PC-9 (cell line): ENCODE measurements at regions not wholly inside any gene's neighbourhood (a gene's known extent, or its start where the extent isn't known, plus 50 kb on each side); places are given as distances from the start of the nearest gene placed in this dataset.

Experiments
- BruUV-seq: library from RNA; stranded (reverse); fragments of 400-500 nt; replicated peaks from 2 replicates; lab custom pipeline; 2021; lab: Mats Ljungman, UMichigan
- CTCF ChIA-PET: fragments of 300-600 bp; sonication (Branson Sonifier 250); formaldehyde crosslinking; loops from one replicate; lab custom pipeline; 2022; ENCODE audit warnings: antibody characterized with exemption; lab: Charles Lee
- POLR2A ChIA-PET: fragments of 300-600 bp; sonication (Branson Sonifier 250); formaldehyde crosslinking; loops from one replicate; lab custom pipeline; 2022; ENCODE audit warnings: antibody characterized with exemption; ENCODE audit not compliant: unreplicated experiment; lab: Charles Lee
- DNase-seq, 2 experiments: peaks; one replicate each; pipeline versions ENCODE4 v3.0.0 to v3.0.0-alpha.2; 2015 to 2022; ENCODE audit warnings: mixed read lengths in 1 of 2
- H2AFZ ChIP-seq: fragments of 200-600 bp; sonication (generic); 2 replicates; pipeline ENCODE4 v1.8.1; 2017; ENCODE audit warnings: antibody characterized with exemption
- H3F3A ChIP-seq: fragments of 200-600 bp; sonication (generic); 2 replicates; pipeline ENCODE4 v1.8.1; 2017; ENCODE audit warnings: antibody characterized with exemption, mild to moderate bottlenecking, low read depth; ENCODE audit not compliant: insufficient read depth
- H3K27ac ChIP-seq: fragments of 200-600 bp; sonication (generic); 2 replicates; pipeline ENCODE4 v1.6.1; 2016; ENCODE audit warnings: mixed run types
- H3K27me3 ChIP-seq: fragments of 200-600 bp; sonication (generic); 2 replicates; pipeline ENCODE4 v1.6.1; 2016; ENCODE audit warnings: low read depth, mixed run types; ENCODE audit not compliant: insufficient read depth
- H3K36me3 ChIP-seq: fragments of 200-600 bp; sonication (generic); 2 replicates; pipeline ENCODE4 v1.6.1; 2016; ENCODE audit warnings: low read depth, mixed run types
- H3K4me1 ChIP-seq: fragments of 200-600 bp; sonication (generic); replicated peaks from 2 replicates; pipeline ENCODE4 v1.6.1; 2016; ENCODE audit warnings: mixed run types; ENCODE audit not compliant: insufficient read depth
- H3K4me2 ChIP-seq: fragments of 200-600 bp; sonication (generic); 2 replicates; pipeline ENCODE4 v1.6.1; 2017; ENCODE audit warnings: mixed run types
- H3K4me3 ChIP-seq: fragments of 200-600 bp; sonication (generic); 2 replicates; pipeline ENCODE4 v1.6.1; 2016; ENCODE audit warnings: mixed run types
- H3K79me2 ChIP-seq: fragments of 200-600 bp; sonication (generic); 2 replicates; pipeline ENCODE4 v1.6.1; 2017; ENCODE audit warnings: low read depth, mixed run types
- H3K9me2 ChIP-seq: fragments of 200-600 bp; sonication (generic); 2 replicates; pipeline ENCODE4 v1.8.1; 2017; ENCODE audit warnings: mild to moderate bottlenecking; ENCODE audit not compliant: insufficient read depth
- H3K9me3 ChIP-seq: fragments of 200-600 bp; sonication (generic); 2 replicates; pipeline ENCODE4 v1.8.1; 2016; ENCODE audit warnings: low read depth; ENCODE audit not compliant: insufficient read depth
- H4K20me1 ChIP-seq: fragments of 200-600 bp; sonication (generic); 2 replicates; pipeline ENCODE4 v1.8.1; 2017; ENCODE audit not compliant: insufficient read depth
- EZH2 ChIP-seq: fragments of 200-600 bp; sonication (generic); IDR thresholded peaks from 2 replicates; pipeline ENCODE4 v1.8.0; 2017; ENCODE audit warnings: antibody characterized with exemption, low read depth
- intact Hi-C: fragments of 100-400 bp; cut with micrococcal nuclease; formaldehyde crosslinking; loops from one replicate; pipeline ENCODE4 v1.10.0; 2022; ENCODE audit not compliant: unreplicated experiment
- TF ChIP-seq, protein P1 (sequence below): fragments of 200-600 bp; sonication (generic); conservative IDR thresholded peaks from 2 replicates; pipeline ENCODE4 v1.6.1; 2017; ENCODE audit warnings: mixed run types, antibody characterized with exemption, mild to moderate bottlenecking, moderate library complexity

DNA sequence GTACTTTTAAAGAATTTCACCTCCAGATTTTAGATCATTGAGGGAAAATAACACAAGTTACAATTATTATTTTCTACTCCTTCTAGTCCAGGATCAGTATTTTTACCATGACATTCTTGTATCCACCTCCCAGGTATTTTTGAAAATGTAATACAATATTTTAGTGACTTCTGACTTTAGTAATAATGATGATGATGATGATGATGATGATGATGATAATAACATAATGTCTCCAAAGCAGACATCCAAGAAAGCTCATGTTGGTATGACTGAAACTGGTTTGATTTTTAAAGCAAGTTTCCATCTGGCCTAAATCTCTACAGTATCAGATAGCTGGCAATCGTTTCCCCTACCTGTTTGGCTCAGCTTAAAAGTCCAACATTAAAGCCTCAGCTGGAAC, 140.0 kb upstream of the GULP1 start:
- H3K36me3 ChIP-seq: no peaks in the 10 kb centered on the region
- no TSS peak for BruUV-seq
- no peak overlapping the region for H3K4me2 ChIP-seq
- H3K9me2 ChIP-seq: no peaks in the 10 kb centered on the region
- no peak overlapping the region for H3K4me3 ChIP-seq
- no peaks in the 10 kb centered on the region for H3K79me2 ChIP-seq
- no peaks in the 10 kb centered on the region for H3K9me3 ChIP-seq
- CTCF ChIA-PET: no interaction called here
- intact Hi-C loops: no loop called here
- H4K20me1 ChIP-seq: no peaks in the 10 kb centered on the region
- POLR2A ChIA-PET: interaction anchor here (0.5 kb wide), 1 partner anchor 1056 kb away, joined by 5 read pairs; no protein-coding TSS in a partner anchor
- TF ChIP-seq, protein P1, sequence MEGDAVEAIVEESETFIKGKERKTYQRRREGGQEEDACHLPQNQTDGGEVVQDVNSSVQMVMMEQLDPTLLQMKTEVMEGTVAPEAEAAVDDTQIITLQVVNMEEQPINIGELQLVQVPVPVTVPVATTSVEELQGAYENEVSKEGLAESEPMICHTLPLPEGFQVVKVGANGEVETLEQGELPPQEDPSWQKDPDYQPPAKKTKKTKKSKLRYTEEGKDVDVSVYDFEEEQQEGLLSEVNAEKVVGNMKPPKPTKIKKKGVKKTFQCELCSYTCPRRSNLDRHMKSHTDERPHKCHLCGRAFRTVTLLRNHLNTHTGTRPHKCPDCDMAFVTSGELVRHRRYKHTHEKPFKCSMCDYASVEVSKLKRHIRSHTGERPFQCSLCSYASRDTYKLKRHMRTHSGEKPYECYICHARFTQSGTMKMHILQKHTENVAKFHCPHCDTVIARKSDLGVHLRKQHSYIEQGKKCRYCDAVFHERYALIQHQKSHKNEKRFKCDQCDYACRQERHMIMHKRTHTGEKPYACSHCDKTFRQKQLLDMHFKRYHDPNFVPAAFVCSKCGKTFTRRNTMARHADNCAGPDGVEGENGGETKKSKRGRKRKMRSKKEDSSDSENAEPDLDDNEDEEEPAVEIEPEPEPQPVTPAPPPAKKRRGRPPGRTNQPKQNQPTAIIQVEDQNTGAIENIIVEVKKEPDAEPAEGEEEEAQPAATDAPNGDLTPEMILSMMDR: no peak
- no peak for TF ChIP-seq EZH2
- DNase-seq: no peak
- no peak overlapping the region for H3K27ac ChIP-seq
- no peaks in the 10 kb centered on the region for H3F3A ChIP-seq
- no peaks in the 10 kb centered on the region for H3K27me3 ChIP-seq
- H3K4me1 ChIP-seq: no peaks in the 10 kb centered on the region
- H2AFZ ChIP-seq: no peak overlapping the region

DNA sequence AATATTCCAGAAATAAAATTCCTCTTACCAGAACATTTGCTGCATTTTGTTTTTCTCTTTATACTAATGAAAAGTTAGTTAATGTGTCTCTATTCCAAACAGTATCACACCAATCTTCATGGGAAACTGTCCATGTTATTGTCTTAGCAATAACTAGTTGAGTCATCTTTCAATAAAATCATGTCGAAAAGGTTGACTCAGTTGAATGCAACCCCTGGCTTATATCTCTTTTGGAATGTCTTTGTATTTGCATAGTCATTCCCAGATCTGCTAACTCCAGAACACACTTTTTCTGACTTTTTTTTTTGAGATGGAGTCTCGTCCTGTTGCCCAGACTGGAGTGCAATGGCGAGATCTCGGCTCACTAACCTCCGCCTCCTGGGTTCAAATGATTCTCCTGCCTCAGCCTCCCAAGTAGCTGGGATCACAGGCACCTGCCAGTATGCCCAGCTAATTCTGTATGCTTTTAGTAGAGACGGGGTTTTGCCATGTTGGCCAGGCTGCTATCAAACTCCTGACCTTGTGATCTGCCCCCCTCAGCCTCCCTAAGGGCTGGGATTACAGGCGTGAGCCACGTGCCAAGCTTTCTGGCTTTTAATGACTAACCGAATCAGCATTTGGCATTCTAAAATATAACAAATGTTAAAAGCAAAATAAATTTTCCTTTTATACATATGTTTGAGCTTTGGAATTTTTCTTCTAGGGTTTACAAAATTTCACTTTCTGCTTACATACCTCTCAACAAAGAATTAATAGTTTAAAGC, 133.2 kb upstream of the GULP1 start:
- Histone ChIP-seq H3K9me3 (no peaks in the 10 kb centered on the region), H3K4me3 (no peak overlapping the region), H3K9me2 (no peaks in the 10 kb centered on the region), H4K20me1 (no peaks in the 10 kb centered on the region), H3K79me2 (no peaks in the 10 kb centered on the region), H3K27ac (no peak overlapping the region), H3F3A (no peaks in the 10 kb centered on the region), H3K36me3 (no peaks in the 10 kb centered on the region), H3K4me1 (no peaks in the 10 kb centered on the region), H3K27me3 (no peaks in the 10 kb centered on the region), H3K4me2 (no peak overlapping the region), H2AFZ (no peak overlapping the region)
- BruUV-seq: no TSS peak
- CTCF ChIA-PET: no interaction called here
- TF ChIP-seq, protein P1: no peak
- no peak for TF ChIP-seq EZH2
- intact Hi-C loops: no loop called here
- DNase-seq: no peak
- POLR2A ChIA-PET: interaction anchor here (0.6 kb wide), 1 partner anchor 676 kb away, joined by 5 read pairs; no protein-coding TSS in a partner anchor

DNA sequence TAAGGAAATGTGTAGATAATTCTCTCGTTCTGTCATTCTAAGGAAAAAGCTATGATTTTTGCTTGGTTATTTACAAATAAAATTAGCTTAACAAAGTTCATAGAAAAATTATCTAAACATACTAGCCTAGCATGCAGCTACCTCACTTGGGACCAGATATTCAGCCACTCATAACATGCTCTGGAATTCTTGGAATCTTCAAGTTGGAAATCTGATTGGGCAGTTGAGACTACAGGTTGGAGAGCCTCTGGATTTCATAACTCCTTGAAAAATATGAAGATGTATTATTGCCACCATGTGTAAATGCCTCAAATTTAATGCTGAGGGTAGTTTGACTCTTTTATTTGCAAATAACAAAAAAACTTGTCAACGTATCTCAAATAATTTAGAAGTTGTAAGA, 132.2 kb upstream of the GULP1 start:
- no peak for TF ChIP-seq EZH2
- TF ChIP-seq, protein P1: no peak
- Histone ChIP-seq H3K27me3 (no peaks in the 10 kb centered on the region), H3K27ac (no peak overlapping the region), H3K9me2 (no peaks in the 10 kb centered on the region), H3K9me3 (no peaks in the 10 kb centered on the region), H3K4me2 (no peak overlapping the region), H3K36me3 (no peaks in the 10 kb centered on the region), H4K20me1 (no peaks in the 10 kb centered on the region), H3K79me2 (no peaks in the 10 kb centered on the region), H2AFZ (no peak overlapping the region), H3K4me3 (no peak overlapping the region), H3K4me1 (no peaks in the 10 kb centered on the region), H3F3A (no peaks in the 10 kb centered on the region)
- BruUV-seq: no TSS peak
- DNase-seq: no peak
- intact Hi-C loops: no loop called here
- CTCF ChIA-PET: no interaction called here
- POLR2A ChIA-PET: interaction anchor here (0.6 kb wide), 1 partner anchor 677 kb away, joined by 5 read pairs; no protein-coding TSS in a partner anchor
